SU-DHL-6 (cell line): ENCODE measurements at regions not wholly inside any gene's neighbourhood (a gene's known extent, or its start where the extent isn't known, plus 50 kb on each side); places are given as distances from the start of the nearest gene placed in this dataset.

Experiments used
- CTCF ChIP-seq: fragments of 200-600 bp; sonication (generic); IDR thresholded peaks from one replicate; pipeline ENCODE4 v1.5.1; 2017; ENCODE audit warnings: antibody characterized with exemption, mild to moderate bottlenecking, low read length, moderate library complexity; ENCODE audit not compliant: insufficient read depth, poor library complexity, severe bottlenecking
- EZH2phosphoT487 ChIP-seq: fragments of 200-600 bp; sonication (generic), shearing (Covaris generic); conservative IDR thresholded peaks from 2 replicates; pipeline ENCODE4 v1.6.1; 2018; ENCODE audit warnings: mild to moderate bottlenecking, antibody characterized with exemption, low read length, moderate library complexity, mixed read lengths

GRCh38 chr5:74184649-74185048 is 455.9 kb downstream of the ENC1 start:
- TF ChIP-seq CTCF, result no peak
- TF ChIP-seq EZH2phosphoT487, result no peak
